Liver (tissue), 7 donors: ENCODE measurements at regions not wholly inside any gene's neighbourhood (a gene's known extent, or its start where the extent isn't known, plus 50 kb on each side); places are given as distances from the start of the nearest gene placed in this dataset.

Source experiments
- DNase-seq: peaks from one replicate; pipeline ENCODE4 v3.0.0-alpha.2; 2017; ENCODE audit warnings: low spot score
- H3K27ac ChIP-seq, 2 donors: one replicate each; pipeline ENCODE4 v1.7.0; 2013; ENCODE audit warnings: inconsistent platforms in 2 of 2, low read length in 2 of 2, control low read depth in 1 of 2, low read depth in 1 of 2, mild to moderate bottlenecking in 1 of 2
- H3K27me3 ChIP-seq, 4 donors: one replicate each; pipeline versions ENCODE4 v1.6.1 to v1.7.0; 2013; ENCODE audit warnings: low read length in 3 of 4, inconsistent platforms in 1 of 4, mild to moderate bottlenecking in 1 of 4, moderate library complexity in 1 of 4; ENCODE audit not compliant: control insufficient read depth in 4 of 4, insufficient read depth in 4 of 4
- H3K36me3 ChIP-seq, 4 donors: one replicate each; pipeline versions ENCODE4 v1.6.1 to v1.7.0; 2013; ENCODE audit warnings: low read length in 3 of 4, mild to moderate bottlenecking in 3 of 4, low read depth in 1 of 4, moderate library complexity in 1 of 4; ENCODE audit not compliant: control insufficient read depth in 4 of 4, insufficient read depth in 3 of 4
- H3K4me1 ChIP-seq, 4 donors: one replicate each; pipeline versions ENCODE4 v1.6.1 to v1.7.0; 2013; ENCODE audit warnings: low read length in 3 of 4, mild to moderate bottlenecking in 3 of 4, moderate library complexity in 1 of 4; ENCODE audit not compliant: control insufficient read depth in 4 of 4, insufficient read depth in 4 of 4
- H3K4me3 ChIP-seq, 3 donors: one replicate each; pipeline versions ENCODE4 v1.6.1 to v1.7.0; 2013; ENCODE audit warnings: low read length in 3 of 3, control low read depth in 1 of 3, low read depth in 1 of 3, mild to moderate bottlenecking in 1 of 3
- H3K9ac ChIP-seq, 2 donors: one replicate each; pipeline ENCODE4 v1.7.0; 2013; ENCODE audit warnings: low read length in 2 of 2, mild to moderate bottlenecking in 2 of 2, moderate library complexity in 2 of 2, control low read depth in 1 of 2, low read depth in 1 of 2
- H3K9me3 ChIP-seq, 4 donors: one replicate each; pipeline versions ENCODE4 v1.6.1 to v1.7.0; 2013; ENCODE audit warnings: low read length in 3 of 4; ENCODE audit not compliant: control insufficient read depth in 4 of 4
- EGR1 ChIP-seq, 2 donors: IDR thresholded peaks; 2 replicates each; pipeline ENCODE4 v1.6.1; 2016 to 2018; ENCODE audit warnings: antibody characterized with exemption in 2 of 2, low read depth in 2 of 2
- FOXA2 ChIP-seq: IDR thresholded peaks from 2 replicates; pipeline ENCODE4 v1.6.1; 2016; ENCODE audit warnings: antibody characterized with exemption
- GABPA ChIP-seq, 2 donors: IDR thresholded peaks in 1 of 2; conservative IDR thresholded peaks in 1 of 2; 2 replicates each; pipeline ENCODE4 v1.6.1; 2016; ENCODE audit warnings: antibody characterized with exemption in 2 of 2, mild to moderate bottlenecking in 1 of 2, moderate library complexity in 1 of 2
- HNF4G ChIP-seq: IDR thresholded peaks from 2 replicates; pipeline ENCODE4 v1.6.1; 2016; ENCODE audit warnings: antibody characterized with exemption
- JUND ChIP-seq, 2 donors: IDR thresholded peaks; 2 replicates each; pipeline ENCODE4 v1.6.1; 2016; ENCODE audit warnings: antibody characterized with exemption in 2 of 2
- NR2F2 ChIP-seq: IDR thresholded peaks from 2 replicates; pipeline ENCODE4 v1.6.1; 2016; ENCODE audit warnings: antibody characterized with exemption
- RAD21 ChIP-seq, 2 donors: IDR thresholded peaks; 2 replicates each; pipeline ENCODE4 v1.6.1; 2016; ENCODE audit warnings: antibody characterized with exemption in 2 of 2, mild to moderate bottlenecking in 2 of 2
- REST ChIP-seq: IDR thresholded peaks from 2 replicates; pipeline ENCODE4 v1.6.1; 2016; ENCODE audit warnings: antibody characterized with exemption, mild to moderate bottlenecking
- SP1 ChIP-seq: IDR thresholded peaks from 2 replicates; pipeline ENCODE4 v1.6.1; 2018; ENCODE audit warnings: antibody characterized with exemption, mild to moderate bottlenecking
- YY1 ChIP-seq: IDR thresholded peaks from 2 replicates; pipeline ENCODE4 v1.6.1; 2016; ENCODE audit warnings: antibody characterized with exemption, mild to moderate bottlenecking
- WGBS: extraction: QIAGEN DNeasy Blood & Tissue Kit; methylation state at CpG from one replicate; pipeline ENCODE4 v1.1.7; 2013; 5-methylcytosine and 5-hydroxymethylcytosine counted together
- TF ChIP-seq, protein P1 (sequence below): IDR thresholded peaks from 2 replicates; pipeline ENCODE4 v1.6.1; 2016; ENCODE audit warnings: antibody characterized with exemption
- TF ChIP-seq, protein P2 (sequence below): IDR thresholded peaks from 2 replicates; pipeline ENCODE4 v1.6.1; 2016; ENCODE audit warnings: antibody characterized with exemption
- TF ChIP-seq, protein P3 (sequence below): IDR thresholded peaks from 2 replicates; pipeline ENCODE4 v1.6.1; 2016; ENCODE audit warnings: antibody characterized with exemption
- donor health status: healthy.
- donor health status: healthy.
- donor health status: healthy.
- donor health status: healthy.

- Histone ChIP-seq H3K36me3 (no peaks in the 10 kb centered on the region), H3K4me3 (no peak overlapping the region), H3K4me1 (no peaks in the 10 kb centered on the region), H3K9me3 (no peaks in the 10 kb centered on the region), H3K27ac (no peak overlapping the region), H3K9ac (no peak overlapping the region), H3K27me3 (peaks cover 0 to 3% (median 0%) of the 10 kb centered on the region in 4 donors)
- TF ChIP-seq GABPA (IDR thresholded peaks at IDR 0.05 in 1 of 2, conservative IDR thresholded peaks at IDR 0.05 in 1 of 2) (no peak), FOXA2 (no peak)
- 75% methylated on average over 5 of the region's 5 CpGs for WGBS
- DNase-seq = no peak
These were observed 386.9 kb upstream of the IRX4 start for GRCh38 chr5:2269656-2270055.

DNA sequence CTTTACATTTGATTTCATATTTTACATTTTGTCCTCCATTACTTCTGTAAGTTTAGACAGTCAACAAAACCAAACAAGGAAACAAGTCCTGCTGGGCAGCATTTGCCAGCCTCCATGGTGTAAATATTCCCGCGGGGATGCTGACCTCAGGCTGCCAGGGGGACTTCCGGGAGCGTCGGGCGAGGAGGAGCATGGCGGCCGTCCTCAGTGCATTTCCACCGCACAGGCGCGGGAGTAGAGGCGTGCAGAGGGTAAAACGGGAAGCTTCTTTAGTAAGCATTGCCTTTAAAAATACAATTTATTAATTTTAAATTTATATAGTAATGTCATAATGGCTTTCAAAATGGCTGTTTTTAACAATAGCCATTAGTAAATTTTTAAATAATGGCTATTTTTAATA is 385.3 kb upstream of the IRX4 start:
- no peaks in the 10 kb centered on the region for H3K9me3 ChIP-seq
- H3K9ac ChIP-seq = no peak overlapping the region
- peaks cover 0 to 3% (median 0%) of the 10 kb centered on the region in 4 donors for H3K27me3 ChIP-seq
- WGBS = 92% methylated on average over 13 of the region's 13 CpGs
- H3K36me3 ChIP-seq = no peaks in the 10 kb centered on the region
- TF ChIP-seq, protein P1, sequence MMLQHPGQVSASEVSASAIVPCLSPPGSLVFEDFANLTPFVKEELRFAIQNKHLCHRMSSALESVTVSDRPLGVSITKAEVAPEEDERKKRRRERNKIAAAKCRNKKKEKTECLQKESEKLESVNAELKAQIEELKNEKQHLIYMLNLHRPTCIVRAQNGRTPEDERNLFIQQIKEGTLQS = no peak
- TF ChIP-seq, protein P2, sequence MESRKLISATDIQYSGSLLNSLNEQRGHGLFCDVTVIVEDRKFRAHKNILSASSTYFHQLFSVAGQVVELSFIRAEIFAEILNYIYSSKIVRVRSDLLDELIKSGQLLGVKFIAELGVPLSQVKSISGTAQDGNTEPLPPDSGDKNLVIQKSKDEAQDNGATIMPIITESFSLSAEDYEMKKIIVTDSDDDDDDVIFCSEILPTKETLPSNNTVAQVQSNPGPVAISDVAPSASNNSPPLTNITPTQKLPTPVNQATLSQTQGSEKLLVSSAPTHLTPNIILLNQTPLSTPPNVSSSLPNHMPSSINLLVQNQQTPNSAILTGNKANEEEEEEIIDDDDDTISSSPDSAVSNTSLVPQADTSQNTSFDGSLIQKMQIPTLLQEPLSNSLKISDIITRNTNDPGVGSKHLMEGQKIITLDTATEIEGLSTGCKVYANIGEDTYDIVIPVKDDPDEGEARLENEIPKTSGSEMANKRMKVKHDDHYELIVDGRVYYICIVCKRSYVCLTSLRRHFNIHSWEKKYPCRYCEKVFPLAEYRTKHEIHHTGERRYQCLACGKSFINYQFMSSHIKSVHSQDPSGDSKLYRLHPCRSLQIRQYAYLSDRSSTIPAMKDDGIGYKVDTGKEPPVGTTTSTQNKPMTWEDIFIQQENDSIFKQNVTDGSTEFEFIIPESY = no peak
- TF ChIP-seq EGR1 (IDR thresholded peaks at IDR 0.05; ENCODE audit: low read depth in 2 of 2) = no peak
- TF ChIP-seq GABPA (IDR thresholded peaks at IDR 0.05 in 1 of 2, conservative IDR thresholded peaks at IDR 0.05 in 1 of 2) = no peak
- no peak for TF ChIP-seq NR2F2
- TF ChIP-seq, protein P3, sequence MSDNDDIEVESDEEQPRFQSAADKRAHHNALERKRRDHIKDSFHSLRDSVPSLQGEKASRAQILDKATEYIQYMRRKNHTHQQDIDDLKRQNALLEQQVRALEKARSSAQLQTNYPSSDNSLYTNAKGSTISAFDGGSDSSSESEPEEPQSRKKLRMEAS = no peak
- no peak for TF ChIP-seq HNF4G
- TF ChIP-seq SP1 = no peak
- TF ChIP-seq JUND (IDR thresholded peaks at IDR 0.05) = no peak
- no peak for TF ChIP-seq REST
- no peak for TF ChIP-seq RAD21 (IDR thresholded peaks at IDR 0.05)
- no peak for TF ChIP-seq YY1
- H3K4me1 ChIP-seq = no peaks in the 10 kb centered on the region
- no peak for DNase-seq
- H3K27ac ChIP-seq = no peak overlapping the region
- no peak overlapping the region for H3K4me3 ChIP-seq
